HepG2 (cell line): ENCODE measurements at regions not wholly inside any gene's neighbourhood (a gene's known extent, or its start where the extent isn't known, plus 50 kb on each side); places are given as distances from the start of the nearest gene placed in this dataset.

Source experiments
- ATAC-seq: fragments of 200-7000 bp; cut with Tn5 transposase; 3 replicates; pipeline ENCODE4 v1.9.1; 2020; ENCODE audit warnings: mild to moderate bottlenecking, moderate library complexity
- BruUV-seq: library from RNA; stranded (reverse); fragments of 400-500 nt; replicated peaks from 2 replicates; lab custom pipeline; 2021; lab: Mats Ljungman, UMichigan
- CTCF ChIA-PET: fragments of 300-600 bp; formaldehyde crosslinking; extraction: SDS; loops from one replicate; lab custom pipeline; 2021; ENCODE audit warnings: low total read pairs, inconsistent platforms, low intra/inter-chr PET ratio; lab: Yijun Ruan, JAX
- POLR2A ChIA-PET: fragments of 350-600 bp; sonication (Branson Sonifier 250); formaldehyde crosslinking; loops from one replicate; lab custom pipeline; 2020; ENCODE audit warnings: antibody characterized with exemption, inconsistent platforms; lab: Yijun Ruan, JAX
- DNase-seq: peaks from one replicate; pipeline ENCODE4 v3.0.0-alpha.2; 2015; ENCODE audit warnings: low spot score
- FAIRE-seq: peaks from 3 replicates; lab custom pipeline; 2011; peaks lifted over from hg19 to GRCh38; lab: Jason Lieb, UNC
- H2AFZ ChIP-seq: one replicate; pipeline ENCODE4 v1.6.1; 2011; ENCODE audit warnings: low read length, inconsistent platforms
- H3K27ac ChIP-seq: fragments of 300-600 bp; 3 replicates; pipeline ENCODE4 v1.8.0; 2011; ENCODE audit warnings: mixed run types, mild to moderate bottlenecking, mixed read lengths, low read length, inconsistent platforms; ENCODE audit not compliant: insufficient read depth; ENCODE audit errors: extremely low read length
- H3K27me3 ChIP-seq, 2 experiments: fragments of 200-600 bp in 1 of 2; 2 replicates in 1 of 2; 3 replicates in 1 of 2; pipeline versions ENCODE4 v1.6.0 to v1.8.0; 2011; ENCODE audit warnings: low read length in 2 of 2, mild to moderate bottlenecking in 2 of 2, moderate library complexity in 2 of 2, inconsistent platforms in 1 of 2; ENCODE audit not compliant: insufficient read depth in 2 of 2, control insufficient read depth in 1 of 2
- H3K36me3 ChIP-seq, 2 experiments: fragments of 200-600 bp in 1 of 2; replicated peaks in 1 of 2; 2 replicates in 1 of 2; 3 replicates in 1 of 2; pipeline versions ENCODE4 v1.5.1 to v1.8.0; 2011; ENCODE audit warnings: low read length in 2 of 2, inconsistent platforms in 1 of 2; ENCODE audit not compliant: insufficient read depth in 2 of 2, control insufficient read depth in 1 of 2
- H3K4me1 ChIP-seq: 2 replicates; pipeline ENCODE4 v1.5.1; 2012; ENCODE audit warnings: low read length, inconsistent platforms; ENCODE audit not compliant: insufficient read depth
- H3K4me2 ChIP-seq: 2 replicates; pipeline ENCODE4 v1.6.0; 2011; ENCODE audit warnings: low read depth, low read length, inconsistent platforms
- H3K4me3 ChIP-seq, 3 experiments: fragments of 200-600 bp in 1 of 3; sonication (generic), shearing (Covaris generic) in 1 of 3; replicated peaks in 1 of 3; 2 replicates each; pipeline ENCODE4 v1.5.1; 2011 to 2016; ENCODE audit warnings: low read length in 3 of 3, inconsistent platforms in 2 of 3, low read depth in 2 of 3, mild to moderate bottlenecking in 2 of 3, control low read depth in 1 of 3, mixed read lengths in 1 of 3; ENCODE audit not compliant: insufficient read depth in 1 of 3
- H3K79me2 ChIP-seq: one replicate; pipeline ENCODE4 v1.6.1; 2011; ENCODE audit warnings: low read length, inconsistent platforms; ENCODE audit not compliant: insufficient read depth
- H3K9ac ChIP-seq: 2 replicates; pipeline ENCODE4 v1.6.0; 2011; ENCODE audit warnings: mild to moderate bottlenecking, low read depth, low read length, inconsistent platforms; ENCODE audit not compliant: insufficient read depth
- H3K9me3 ChIP-seq: 2 replicates; pipeline ENCODE4 v1.5.1; 2012; ENCODE audit warnings: mild to moderate bottlenecking, low read length
- H4K20me1 ChIP-seq: 2 replicates; pipeline ENCODE4 v1.6.0; 2011; ENCODE audit warnings: inconsistent platforms, mild to moderate bottlenecking, low read length, moderate library complexity; ENCODE audit not compliant: insufficient read depth
- DRAP1 ChIP-seq: IDR thresholded peaks from 2 replicates; pipeline ENCODE4 v1.6.1; 2016; ENCODE audit warnings: missing genetic modification reagents, missing compliant biosample characterization
- KMT2A ChIP-seq: sonication (generic); formaldehyde crosslinking; IDR thresholded peaks from 2 replicates; pipeline ENCODE4 v1.4.0; 2020; ENCODE audit warnings: missing genetic modification reagents
- MLLT10 ChIP-seq: sonication (generic); formaldehyde crosslinking; IDR thresholded peaks from 2 replicates; pipeline ENCODE4 v1.4.0; 2020; ENCODE audit warnings: missing genetic modification reagents
- MXD4 ChIP-seq: IDR thresholded peaks from 2 replicates; pipeline ENCODE4 v1.6.1; 2016; ENCODE audit warnings: mild to moderate bottlenecking, missing biosample characterization, missing genetic modification reagents
- NFIC ChIP-seq: IDR thresholded peaks from 2 replicates; pipeline ENCODE4 v1.6.1; 2012; ENCODE audit warnings: mild to moderate bottlenecking, low read length, inconsistent platforms
- SOX13 ChIP-seq, 3 experiments: fragments of 450-650 bp in 1 of 3; sonication (generic) in 1 of 3; formaldehyde crosslinking in 1 of 3; IDR thresholded peaks in 2 of 3; conservative IDR thresholded peaks in 1 of 3; 2 replicates each; pipeline versions ENCODE4 v1.5.0 to v1.6.1; 2016 to 2020; ENCODE audit warnings: antibody characterized with exemption in 1 of 3, mild to moderate bottlenecking in 1 of 3, missing compliant biosample characterization in 1 of 3, missing genetic modification reagents in 1 of 3, moderate library complexity in 1 of 3
- ZFAT ChIP-seq: sonication (generic); formaldehyde crosslinking; conservative IDR thresholded peaks from 2 replicates; pipeline ENCODE4 v1.8.1; 2023; ENCODE audit warnings: missing genetic modification reagents, inconsistent platforms
- ZNF225 ChIP-seq: sonication (generic); formaldehyde crosslinking; IDR thresholded peaks from 2 replicates; pipeline ENCODE4 v1.4.0; 2020; ENCODE audit warnings: mild to moderate bottlenecking, missing genetic modification reagents
- ZNF296 ChIP-seq: sonication (generic); formaldehyde crosslinking; conservative IDR thresholded peaks from 2 replicates; pipeline ENCODE4 v1.5.0; 2020; ENCODE audit warnings: mild to moderate bottlenecking, missing genetic modification reagents
- ZNF646 ChIP-seq: sonication (generic); formaldehyde crosslinking; IDR thresholded peaks from 2 replicates; pipeline ENCODE4 v1.9.0; 2021; ENCODE audit warnings: mild to moderate bottlenecking, missing genetic modification reagents
- ZNF883 ChIP-seq: sonication (generic); formaldehyde crosslinking; IDR thresholded peaks from 2 replicates; pipeline ENCODE4 v1.5.1; 2020; ENCODE audit warnings: mild to moderate bottlenecking, missing genetic modification reagents; ENCODE audit errors: not compliant biosample characterization
- WGBS: methylation state at CpG from one replicate; pipeline ENCODE4 v1.1.6; 2017; ENCODE audit warnings: low lambda C conversion rate; 5-methylcytosine and 5-hydroxymethylcytosine counted together
- in situ Hi-C: cut with HindIII; loops from 2 replicates; pipeline ENCODE4 v1.10.0; 2017; ENCODE audit warnings: low pct_unique_long_range_greater_than_20kb; ENCODE audit not compliant: extremely low pct_ligation_motif_present
- intact Hi-C: fragments of 100-400 bp; cut with micrococcal nuclease; formaldehyde crosslinking; loops from one replicate; pipeline ENCODE4 v1.10.0; 2022; ENCODE audit not compliant: unreplicated experiment
- TF ChIP-seq, protein P1 (sequence below): sonication (generic); formaldehyde crosslinking; IDR thresholded peaks from 2 replicates; pipeline ENCODE4 v1.5.1; 2020; ENCODE audit warnings: missing genetic modification reagents, mild to moderate bottlenecking, borderline replicate concordance

- Histone ChIP-seq H3K9ac (no peak overlapping the region), H3K36me3 (no peaks in the 10 kb centered on the region), H4K20me1 (no peaks in the 10 kb centered on the region), H3K4me3 (no peak overlapping the region), H3K27me3 (no peaks in the 10 kb centered on the region; a peak in 1 of 5 replicates), H3K4me2 (no peak overlapping the region), H3K79me2 (no peaks in the 10 kb centered on the region), H3K4me1 (no peaks in the 10 kb centered on the region), H3K9me3 (peaks cover 13% of the 10 kb centered on the region; the same call in 1 of the 2 replicates), H3K27ac (no peak overlapping the region), H2AFZ (no peak overlapping the region)
- TF ChIP-seq ZNF646 = no peak
- TF ChIP-seq NFIC = no peak
- no peak for TF ChIP-seq ZNF225 (CRISPR knock-in tag)
- no peak for TF ChIP-seq MLLT10
- no peak for TF ChIP-seq DRAP1 (CRISPR knock-in tag)
- TF ChIP-seq MXD4 = no peak
- TF ChIP-seq ZFAT = no peak
- TF ChIP-seq, protein P1, sequence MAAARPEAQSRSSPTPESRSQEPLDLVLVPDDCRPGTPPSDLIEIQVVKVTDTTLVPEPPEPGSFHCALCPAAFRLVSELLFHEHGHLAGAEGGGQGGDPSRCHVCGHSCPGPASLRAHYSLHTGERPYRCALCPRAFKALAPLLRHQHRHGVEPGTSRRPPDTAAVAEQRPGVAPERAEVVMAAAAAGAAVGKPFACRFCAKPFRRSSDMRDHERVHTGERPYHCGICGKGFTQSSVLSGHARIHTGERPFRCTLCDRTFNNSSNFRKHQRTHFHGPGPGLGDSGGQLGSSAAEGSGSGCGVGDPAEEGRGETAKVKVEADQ (CRISPR knock-in tag) = no peak
- no peak for TF ChIP-seq KMT2A
- TF ChIP-seq ZNF883 (CRISPR knock-in tag) = no peak
- no peak for TF ChIP-seq ZNF296 (CRISPR knock-in tag)
- no peak for TF ChIP-seq SOX13 (IDR thresholded peaks at IDR 0.05)
- no peak for TF ChIP-seq SOX13 (CRISPR knock-in tag; conservative IDR thresholded peaks at IDR 0.05 in 1 of 2, IDR thresholded peaks at IDR 0.05 in 1 of 2)
- DNase-seq (no peak), FAIRE-seq (no peak), ATAC-seq (no peak)
- no TSS peak for BruUV-seq
- POLR2A ChIA-PET = no interaction called here
- intact Hi-C loops = no loop called here
- CTCF ChIA-PET = no interaction called here
- WGBS = 3% methylated on average over 3 of the region's 3 CpGs
- in situ Hi-C loops = no loop called here
Measured at GRCh38 chr16:25566183-25566582, 125.6 kb upstream of the HS3ST4 start.
